NCI-H1436 (cell line): ENCODE measurements at regions not wholly inside any gene's neighbourhood (a gene's known extent, or its start where the extent isn't known, plus 50 kb on each side); places are given as distances from the start of the nearest gene placed in this dataset.

ENCODE experiments used
- DNase-seq: peaks from one replicate; lab custom pipeline; 2025; lab: John Stamatoyannopoulos, UW

GRCh38 chr3:148297013-148297412 is 400.7 kb upstream of the AGTR1 start:
- DNase-seq = no peak

DNA sequence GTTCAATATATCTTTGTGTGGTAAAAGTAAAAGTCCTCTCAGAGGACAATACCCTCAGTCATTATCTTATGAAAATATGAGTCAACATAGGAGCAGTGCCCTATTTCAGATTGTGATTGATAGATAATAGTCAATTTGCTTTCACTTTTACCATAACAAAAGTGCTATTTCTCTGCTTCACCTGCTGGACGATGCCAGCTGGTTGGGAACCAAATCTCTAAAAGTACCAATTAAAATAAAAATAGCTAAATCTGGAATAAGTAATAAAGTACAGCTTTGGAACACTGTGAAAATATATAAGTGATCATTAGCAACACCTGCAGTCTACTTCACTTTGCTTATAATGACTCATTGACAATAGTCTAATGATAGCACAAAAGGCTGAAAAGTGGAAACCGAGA is 390.3 kb upstream of the AGTR1 start:
- no peak for DNase-seq

- no peak for DNase-seq
Measured at GRCh38 chr3:148309390-148310035, 388.2 kb upstream of the AGTR1 start.

GRCh38 chr3:148315756-148316155 is 381.9 kb upstream of the AGTR1 start:
- DNase-seq = no peak

- DNase-seq = no peak
Measured at GRCh38 chr3:148318240-148318639, 379.5 kb upstream of the AGTR1 start.

DNA sequence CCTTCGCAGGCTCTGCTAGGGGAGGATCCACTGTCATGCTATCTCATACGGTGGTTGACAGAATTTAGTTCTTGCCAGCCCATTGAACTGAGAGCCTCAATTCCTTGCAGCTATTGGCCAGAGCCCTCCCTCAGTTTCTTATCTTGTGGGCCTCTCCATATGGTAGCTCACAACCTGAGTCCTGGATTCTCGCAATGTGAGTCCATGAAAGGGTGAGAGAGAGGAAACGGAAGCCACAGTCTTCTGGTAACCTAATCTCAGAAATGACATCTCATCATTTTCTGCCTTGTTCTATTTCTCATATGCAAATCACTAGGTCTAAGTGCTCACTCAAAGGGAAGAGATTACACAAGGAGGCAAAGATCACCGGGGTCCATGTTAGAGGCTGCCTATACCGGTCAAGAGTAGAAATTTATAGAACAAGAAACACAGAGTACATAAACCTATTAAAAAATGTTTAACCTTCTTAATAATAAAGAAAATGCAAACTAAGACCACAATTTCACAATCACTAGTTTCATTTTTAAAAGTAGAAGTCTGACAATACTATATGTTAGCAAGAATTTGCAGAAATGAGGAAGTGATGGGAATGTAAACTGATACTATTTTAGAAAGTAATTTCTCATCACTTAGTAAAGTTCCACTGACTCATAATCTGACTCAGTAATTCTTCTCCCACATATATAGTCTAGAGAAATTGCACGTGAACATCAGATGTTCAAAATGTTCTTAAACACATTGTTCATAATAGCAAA is 378.4 kb upstream of the AGTR1 start:
- no peak for DNase-seq

- no peak for DNase-seq
Measured at GRCh38 chr3:148319960-148320359, 377.7 kb upstream of the AGTR1 start.

- DNase-seq = no peak
Measured at GRCh38 chr3:148329481-148330235, 368.0 kb upstream of the AGTR1 start.

DNA sequence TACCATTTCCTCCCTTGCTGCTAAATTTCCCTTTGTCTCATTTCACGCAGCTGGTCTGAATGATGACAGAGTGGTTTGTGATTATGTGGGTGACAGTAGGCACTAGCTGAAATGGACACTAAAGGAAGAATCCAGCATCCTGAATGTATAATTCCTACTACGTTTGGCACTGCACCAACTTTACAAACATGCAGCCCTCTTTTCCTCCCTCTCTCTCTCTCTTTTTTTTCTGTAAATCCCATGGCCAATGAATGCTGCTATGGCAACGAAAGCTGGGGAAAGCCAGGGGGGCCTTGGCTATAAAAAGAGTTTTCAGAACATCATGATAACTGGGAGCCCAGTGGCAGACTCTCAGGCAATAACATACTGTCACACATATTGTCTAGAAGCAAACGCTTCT is 367.2 kb upstream of the AGTR1 start:
- DNase-seq = no peak

- DNase-seq = no peak
Measured at GRCh38 chr3:148331081-148331846, 366.4 kb upstream of the AGTR1 start.

DNA sequence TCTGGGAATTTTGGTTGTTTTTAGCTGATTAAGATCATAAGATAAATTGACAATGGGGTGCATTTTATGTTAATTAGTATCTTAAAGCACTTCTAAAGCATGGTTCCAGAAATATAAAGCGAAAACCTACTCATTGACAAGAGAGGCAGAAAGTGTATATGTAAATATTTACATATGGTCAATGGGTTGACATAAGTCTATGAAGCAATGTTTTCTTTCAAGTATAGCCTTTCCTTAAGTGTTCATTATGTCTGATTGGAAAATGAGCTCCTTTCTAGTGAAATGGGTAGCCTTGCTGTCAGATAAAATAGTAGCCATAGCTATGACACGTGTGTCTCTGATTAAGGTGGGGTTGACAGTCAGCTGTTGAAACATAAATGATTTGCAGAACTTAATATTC is 365.2 kb upstream of the AGTR1 start:
- no peak for DNase-seq

- no peak for DNase-seq
Measured at GRCh38 chr3:148333091-148333490, 364.6 kb upstream of the AGTR1 start.

DNA sequence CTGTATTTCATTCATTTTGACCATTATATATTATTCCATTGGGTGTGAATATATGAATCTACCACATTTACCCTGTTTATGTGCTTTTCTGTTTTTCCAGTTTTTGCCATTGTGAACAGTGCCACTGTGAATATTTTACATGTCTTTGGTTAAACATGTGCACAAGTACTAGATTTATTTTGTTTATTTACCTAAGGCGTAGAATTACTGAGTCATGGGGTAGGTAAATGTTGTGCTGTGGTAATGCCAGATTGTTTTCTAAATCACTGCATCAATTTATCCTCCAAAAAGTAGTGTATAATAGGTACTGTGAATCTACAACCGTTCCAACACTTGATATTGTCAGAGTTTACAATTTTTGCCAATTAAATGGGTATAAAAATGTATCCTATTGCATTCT is 362.1 kb upstream of the AGTR1 start:
- DNase-seq = no peak

DNA sequence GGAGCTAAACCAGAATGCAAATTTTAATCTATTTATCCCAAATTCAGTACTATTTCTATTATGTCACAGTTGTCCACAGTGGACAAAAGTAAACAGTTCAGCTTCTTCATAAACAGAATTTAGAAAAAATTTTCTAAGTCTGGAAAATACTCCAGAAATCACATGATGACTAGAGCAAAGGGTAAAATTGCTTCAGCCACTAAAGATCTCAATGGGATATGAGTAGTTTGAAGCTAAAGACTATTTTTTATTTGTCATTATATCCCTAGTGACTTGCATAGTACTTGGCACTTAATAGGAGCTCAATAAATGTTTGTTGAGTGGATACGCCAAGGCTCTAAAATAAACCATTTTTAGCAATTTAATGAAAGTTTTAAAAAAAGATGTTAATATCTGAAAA is 354.3 kb upstream of the AGTR1 start:
- DNase-seq = no peak

DNA sequence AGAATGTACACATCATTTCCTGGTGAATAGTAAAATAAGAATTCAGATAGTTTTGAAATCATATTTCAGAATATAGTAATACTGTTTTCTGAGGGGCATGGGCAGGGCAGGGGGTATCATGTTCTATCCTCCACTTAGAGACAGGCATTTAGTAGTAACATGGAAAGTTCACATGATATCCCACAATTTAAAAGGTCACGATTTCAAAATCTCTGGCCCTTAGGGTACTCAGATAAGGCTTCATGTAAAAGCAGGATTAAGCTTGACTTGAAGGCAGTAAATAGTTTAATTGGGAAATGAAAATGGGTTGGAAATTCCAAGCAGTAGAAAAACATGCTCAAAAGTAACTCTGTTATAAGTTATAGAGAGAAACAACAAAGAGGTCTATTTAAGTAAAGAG is 353.2 kb upstream of the AGTR1 start:
- no peak for DNase-seq

DNA sequence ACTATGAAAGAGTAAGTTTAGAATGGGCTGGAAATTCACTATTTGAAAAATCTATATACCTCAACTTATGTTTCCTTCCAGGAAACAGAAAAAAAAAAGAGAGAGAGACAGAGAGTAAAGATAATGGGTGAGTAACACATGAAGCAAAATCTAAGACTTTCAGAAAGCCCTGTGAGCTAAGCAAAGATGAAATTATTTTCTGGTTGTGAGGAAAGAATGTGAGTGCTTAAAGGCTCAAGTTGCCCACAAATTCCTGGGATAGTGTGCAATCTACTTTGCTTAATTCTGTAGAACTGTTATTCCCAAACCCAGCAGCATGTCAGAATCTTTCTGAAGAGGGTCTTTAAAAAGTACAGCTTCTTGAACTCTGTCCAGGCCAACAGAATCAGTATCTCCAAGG is 337.7 kb upstream of the AGTR1 start:
- DNase-seq = no peak

- DNase-seq = no peak
Measured at GRCh38 chr3:148366743-148367410, 330.8 kb upstream of the AGTR1 start.

GRCh38 chr3:148367756-148368155 is 329.9 kb upstream of the AGTR1 start:
- DNase-seq = no peak

- DNase-seq = no peak
Measured at GRCh38 chr3:148369381-148369780, 328.3 kb upstream of the AGTR1 start.

DNA sequence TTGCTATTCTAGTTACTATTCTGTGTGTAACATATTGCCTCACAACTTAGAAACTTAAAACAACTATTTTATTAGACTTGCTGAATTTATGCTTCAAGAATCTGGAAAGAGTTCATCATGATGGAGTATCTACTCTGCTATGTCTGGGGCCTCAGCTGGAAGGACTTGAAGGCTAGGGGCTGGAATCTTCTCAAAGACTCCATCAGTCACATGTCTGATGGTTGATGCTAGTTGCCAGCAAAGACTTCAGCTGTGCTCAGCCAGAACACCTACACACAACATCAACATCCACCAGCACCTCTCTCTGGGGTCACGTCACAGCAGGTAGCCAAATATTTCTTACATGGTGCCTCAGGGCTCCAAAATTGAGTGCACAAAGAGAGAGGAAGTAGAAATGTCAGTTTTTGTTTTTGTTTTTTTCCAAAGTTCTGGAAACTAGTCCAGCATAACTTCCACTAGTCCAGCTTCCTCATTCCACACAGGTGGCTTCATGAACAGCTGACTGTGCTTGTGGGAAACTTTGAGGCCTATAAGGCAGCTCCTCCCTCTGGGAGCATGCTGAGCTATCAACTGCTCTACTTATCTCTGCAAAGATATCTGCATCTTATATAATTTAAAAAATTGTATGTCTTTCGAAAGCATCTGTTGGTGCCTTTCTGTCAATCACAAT is 325.4 kb upstream of the AGTR1 start:
- no peak for DNase-seq

GRCh38 chr3:148373961-148374360 is 323.7 kb upstream of the AGTR1 start:
- DNase-seq = no peak
